IMR-90 (cell line): ENCODE measurements at regions not wholly inside any gene's neighbourhood (a gene's known extent, or its start where the extent isn't known, plus 50 kb on each side); places are given as distances from the start of the nearest gene placed in this dataset.
A peak's percentile ranks its signal among the peaks of the same experiment; 100 is the strongest.

Source experiments
- ATAC-seq: fragments of 200-7000 bp; cut with Tn5 transposase; 2 replicates; pipeline ENCODE4 v1.9.1; 2020; ENCODE audit warnings: low read depth, mild to moderate bottlenecking, moderate library complexity
- BruUV-seq: library from RNA; stranded (reverse); fragments of 400-500 nt; replicated peaks from 2 replicates; lab custom pipeline; 2021; lab: Mats Ljungman, UMichigan
- CTCF ChIA-PET: fragments of 300-600 bp; formaldehyde crosslinking; extraction: SDS; loops from one replicate; lab custom pipeline; 2021; ENCODE audit warnings: antibody characterized with exemption; lab: Yijun Ruan, JAX
- POLR2A ChIA-PET: fragments of 300-600 bp; sonication (Branson Sonifier 250); formaldehyde crosslinking; loops from one replicate; lab custom pipeline; 2022; ENCODE audit warnings: antibody characterized with exemption; ENCODE audit not compliant: unreplicated experiment; lab: Charles Lee
- DNase-seq: peaks from one replicate; pipeline ENCODE4 v3.0.0; 2013
- H2AFZ ChIP-seq: replicated peaks from 2 replicates; pipeline ENCODE3; 2013; ENCODE audit warnings: low read length, mild to moderate bottlenecking; ENCODE audit not compliant: poor library complexity
- H2AK5ac ChIP-seq: 2 replicates; pipeline ENCODE4 v1.6.1; 2013; ENCODE audit warnings: low read depth, low read length, inconsistent platforms
- H2AK9ac ChIP-seq: replicated peaks from 2 replicates; pipeline ENCODE3; 2013; ENCODE audit warnings: mild to moderate bottlenecking, low read depth, low read length, moderate library complexity; ENCODE audit not compliant: poor library complexity
- H2BK120ac ChIP-seq: 2 replicates; pipeline ENCODE4 v1.6.1; 2013; ENCODE audit warnings: low read depth, low read length, inconsistent platforms
- H2BK15ac ChIP-seq: 3 replicates; pipeline ENCODE4 v1.6.1; 2013; ENCODE audit warnings: low read depth, low read length, inconsistent platforms
- H2BK20ac ChIP-seq: 2 replicates; pipeline ENCODE4 v1.6.1; 2013; ENCODE audit warnings: low read depth, mild to moderate bottlenecking, inconsistent platforms, low read length, moderate library complexity
- H2BK5ac ChIP-seq: 2 replicates; pipeline ENCODE4 v1.6.1; 2013; ENCODE audit warnings: mild to moderate bottlenecking, low read depth, low read length, inconsistent platforms; ENCODE audit not compliant: poor library complexity, severe bottlenecking
- H3K14ac ChIP-seq: replicated peaks from 2 replicates; pipeline ENCODE4 v1.6.1; 2013; ENCODE audit warnings: low read depth, low read length, inconsistent platforms
- H3K18ac ChIP-seq: 2 replicates; pipeline ENCODE4 v1.6.1; 2013; ENCODE audit warnings: low read depth, low read length, control low read depth
- H3K23ac ChIP-seq: 2 replicates; pipeline ENCODE4 v1.6.1; 2013; ENCODE audit warnings: low read depth, low read length, inconsistent platforms
- H3K27ac ChIP-seq: 2 replicates; pipeline ENCODE4 v1.5.1; 2013; ENCODE audit warnings: mild to moderate bottlenecking, control low read depth, low read length; ENCODE audit not compliant: insufficient read depth
- H3K27me3 ChIP-seq: 2 replicates; pipeline ENCODE4 v1.6.1; 2013; ENCODE audit warnings: low read length; ENCODE audit not compliant: control insufficient read depth, insufficient read depth
- H3K36me3 ChIP-seq: 2 replicates; pipeline ENCODE4 v1.6.1; 2013; ENCODE audit warnings: low read length, mixed read lengths; ENCODE audit not compliant: control insufficient read depth, insufficient read depth
- H3K4ac ChIP-seq: 2 replicates; pipeline ENCODE4 v1.6.1; 2013; ENCODE audit warnings: low read depth, low read length, inconsistent platforms
- H3K4me1 ChIP-seq: 2 replicates; pipeline ENCODE4 v1.6.1; 2013; ENCODE audit warnings: low read length, mixed read lengths; ENCODE audit not compliant: control insufficient read depth, insufficient read depth
- H3K4me2 ChIP-seq: 2 replicates; pipeline ENCODE4 v1.6.1; 2013; ENCODE audit warnings: low read depth, mild to moderate bottlenecking, control low read depth, low read length, moderate library complexity
- H3K4me3 ChIP-seq: 2 replicates; pipeline ENCODE4 v1.5.1; 2013; ENCODE audit warnings: low read depth, mild to moderate bottlenecking, control low read depth, low read length, moderate library complexity; ENCODE audit not compliant: insufficient read depth
- H3K56ac ChIP-seq: 2 replicates; pipeline ENCODE4 v1.6.1; 2013; ENCODE audit warnings: low read length, inconsistent platforms; ENCODE audit not compliant: insufficient read depth; ENCODE audit errors: extremely low read depth
- H3K79me1 ChIP-seq, 2 experiments: 2 replicates each; pipeline ENCODE4 v1.6.1; 2013; ENCODE audit warnings: low read length in 2 of 2, inconsistent platforms in 1 of 2, low read depth in 1 of 2
- H3K9ac ChIP-seq: 2 replicates; pipeline ENCODE4 v1.6.1; 2013; ENCODE audit warnings: low read depth, low read length, control low read depth
- H3K9me1 ChIP-seq: 2 replicates; pipeline ENCODE4 v1.6.1; 2013; ENCODE audit warnings: low read length, inconsistent platforms; ENCODE audit not compliant: insufficient read depth
- H3K9me3 ChIP-seq: 2 replicates; pipeline ENCODE4 v1.6.1; 2013; ENCODE audit warnings: low read length; ENCODE audit not compliant: control insufficient read depth, insufficient read depth
- H4K20me1 ChIP-seq: 2 replicates; pipeline ENCODE4 v1.6.1; 2013; ENCODE audit warnings: low read length, inconsistent platforms; ENCODE audit not compliant: insufficient read depth
- H4K5ac ChIP-seq: 2 replicates; pipeline ENCODE4 v1.6.1; 2013; ENCODE audit warnings: mild to moderate bottlenecking, low read depth, low read length, control low read depth
- H4K8ac ChIP-seq, 2 experiments: 2 replicates each; pipeline ENCODE4 v1.6.1; 2013; ENCODE audit warnings: low read depth in 2 of 2, low read length in 2 of 2, control low read depth in 1 of 2, inconsistent platforms in 1 of 2
- H4K91ac ChIP-seq: 2 replicates; pipeline ENCODE4 v1.6.1; 2013; ENCODE audit warnings: low read depth, low read length, inconsistent platforms; ENCODE audit not compliant: insufficient read depth
- CEBPB ChIP-seq: IDR thresholded peaks from 2 replicates; pipeline ENCODE4 v1.6.1; 2012; ENCODE audit warnings: low read depth, low read length, improper control_type of control experiment
- CHD1 ChIP-seq: IDR thresholded peaks from 2 replicates; pipeline ENCODE4 v1.6.1; 2012; ENCODE audit warnings: low read depth, low read length, improper control_type of control experiment
- FOS ChIP-seq: fragments of 150-350 bp; IDR thresholded peaks from 2 replicates; pipeline ENCODE4 v1.6.1; 2016; ENCODE audit warnings: low read depth, low read length
- MAFK ChIP-seq: IDR thresholded peaks from 2 replicates; pipeline ENCODE4 v1.6.1; 2012; ENCODE audit warnings: low read depth, low read length, improper control_type of control experiment
- MXI1 ChIP-seq: IDR thresholded peaks from 2 replicates; pipeline ENCODE4 v1.6.1; 2012; ENCODE audit warnings: low read depth, mild to moderate bottlenecking, low read length, moderate library complexity, borderline replicate concordance
- NFE2L2 ChIP-seq: fragments of 150-350 bp; IDR thresholded peaks from 2 replicates; pipeline ENCODE4 v1.6.1; 2016; ENCODE audit warnings: low read depth, mild to moderate bottlenecking, low read length
- POLR2A ChIP-seq: IDR thresholded peaks from 2 replicates; pipeline ENCODE4 v1.6.1; 2012; ENCODE audit warnings: mild to moderate bottlenecking, low read depth, low read length
- RFX5 ChIP-seq: IDR thresholded peaks from 2 replicates; pipeline ENCODE4 v1.8.0; 2012; ENCODE audit warnings: low read depth, mild to moderate bottlenecking, low read length, moderate library complexity
- SMC3 ChIP-seq: fragments of 150-350 bp; IDR thresholded peaks from 2 replicates; pipeline ENCODE4 v1.6.1; 2016; ENCODE audit warnings: low read depth, mild to moderate bottlenecking, antibody characterized with exemption, low read length, moderate library complexity
- WGBS, 2 experiments: methylation state at CpG; one replicate each; pipeline versions ENCODE4 v1.1.5 to v1.1.7; 2013; ENCODE audit warnings: missing lambda C conversion rate in 2 of 2; ENCODE audit not compliant: insufficient read length in 1 of 2; ENCODE audit errors: extremely low coverage in 2 of 2; 5-methylcytosine and 5-hydroxymethylcytosine counted together
- dilution Hi-C: fragments of 300-500 bp; cut with HindIII; formaldehyde crosslinking; loops from one replicate; pipeline ENCODE4 v1.14.3; 2018; ENCODE audit warnings: low sequenced_read_pairs; ENCODE audit not compliant: unreplicated experiment
- in situ Hi-C: fragments of 300-500 bp; cut with MboI; formaldehyde crosslinking; loops from 3 replicates; pipeline ENCODE4 v1.14.3; 2019; ENCODE audit warnings: low sequenced_read_pairs, inconsistent platforms, mixed read lengths
- intact Hi-C: fragments of 100-400 bp; cut with micrococcal nuclease; formaldehyde crosslinking; loops from 2 replicates; pipeline ENCODE4 v1.10.0; 2022
- TF ChIP-seq, protein P1 (sequence below): conservative IDR thresholded peaks from 2 replicates; pipeline ENCODE4 v1.5.1; 2012; ENCODE audit warnings: mild to moderate bottlenecking, low read depth, low read length, improper control_type of control experiment
- TF ChIP-seq, protein P2 (sequence below): fragments of 150-350 bp; IDR thresholded peaks from 2 replicates; pipeline ENCODE4 v1.6.1; 2017; ENCODE audit warnings: mild to moderate bottlenecking, antibody characterized with exemption, low read length, low read depth

DNA sequence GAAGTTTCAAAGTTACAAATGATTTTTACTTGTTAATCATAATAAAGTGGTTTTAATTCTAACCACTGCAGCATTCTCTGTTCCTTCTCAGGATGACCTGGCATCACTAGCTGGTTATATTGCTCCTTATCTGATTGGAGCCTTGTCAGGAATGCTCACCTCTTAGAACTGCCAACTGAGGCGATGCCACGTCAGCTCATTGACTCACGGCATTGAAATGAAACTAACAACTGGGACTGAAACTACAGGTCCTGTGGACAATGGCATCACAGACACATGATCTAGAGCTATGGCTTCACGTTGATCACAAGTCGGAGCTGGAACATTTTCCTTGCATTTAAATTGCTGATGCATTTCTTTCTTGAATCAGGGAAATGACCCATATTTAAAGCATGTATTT, 54.9 kb upstream of the MAP2 start:
- no peak overlapping the region for H3K9ac ChIP-seq
- no peak overlapping the region for H3K27ac ChIP-seq
- no peak overlapping the region for H4K8ac ChIP-seq
- ATAC-seq (peak; percentile 24), DNase-seq (peak; percentile 58)
- no peak overlapping the region for H3K56ac ChIP-seq
- no peak overlapping the region for H2BK120ac ChIP-seq
- H3K9me1 ChIP-seq, result no peaks in the 10 kb centered on the region
- no peaks in the 10 kb centered on the region for H3K79me1 ChIP-seq
- POLR2A ChIA-PET, result no interaction called here
- H3K4me3 ChIP-seq, result no peak overlapping the region
- H2BK15ac ChIP-seq, result no peak overlapping the region
- TF ChIP-seq CHD1 (no peak), RFX5 (no peak), CEBPB (no peak), NFE2L2 (no peak), MXI1 (no peak), SMC3 (no peak), POLR2A (no peak), MAFK (no peak), FOS (no peak)
- TF ChIP-seq, protein P1, sequence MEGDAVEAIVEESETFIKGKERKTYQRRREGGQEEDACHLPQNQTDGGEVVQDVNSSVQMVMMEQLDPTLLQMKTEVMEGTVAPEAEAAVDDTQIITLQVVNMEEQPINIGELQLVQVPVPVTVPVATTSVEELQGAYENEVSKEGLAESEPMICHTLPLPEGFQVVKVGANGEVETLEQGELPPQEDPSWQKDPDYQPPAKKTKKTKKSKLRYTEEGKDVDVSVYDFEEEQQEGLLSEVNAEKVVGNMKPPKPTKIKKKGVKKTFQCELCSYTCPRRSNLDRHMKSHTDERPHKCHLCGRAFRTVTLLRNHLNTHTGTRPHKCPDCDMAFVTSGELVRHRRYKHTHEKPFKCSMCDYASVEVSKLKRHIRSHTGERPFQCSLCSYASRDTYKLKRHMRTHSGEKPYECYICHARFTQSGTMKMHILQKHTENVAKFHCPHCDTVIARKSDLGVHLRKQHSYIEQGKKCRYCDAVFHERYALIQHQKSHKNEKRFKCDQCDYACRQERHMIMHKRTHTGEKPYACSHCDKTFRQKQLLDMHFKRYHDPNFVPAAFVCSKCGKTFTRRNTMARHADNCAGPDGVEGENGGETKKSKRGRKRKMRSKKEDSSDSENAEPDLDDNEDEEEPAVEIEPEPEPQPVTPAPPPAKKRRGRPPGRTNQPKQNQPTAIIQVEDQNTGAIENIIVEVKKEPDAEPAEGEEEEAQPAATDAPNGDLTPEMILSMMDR, result no peak
- TF ChIP-seq, protein P2, sequence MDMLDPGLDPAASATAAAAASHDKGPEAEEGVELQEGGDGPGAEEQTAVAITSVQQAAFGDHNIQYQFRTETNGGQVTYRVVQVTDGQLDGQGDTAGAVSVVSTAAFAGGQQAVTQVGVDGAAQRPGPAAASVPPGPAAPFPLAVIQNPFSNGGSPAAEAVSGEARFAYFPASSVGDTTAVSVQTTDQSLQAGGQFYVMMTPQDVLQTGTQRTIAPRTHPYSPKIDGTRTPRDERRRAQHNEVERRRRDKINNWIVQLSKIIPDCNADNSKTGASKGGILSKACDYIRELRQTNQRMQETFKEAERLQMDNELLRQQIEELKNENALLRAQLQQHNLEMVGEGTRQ, result no peak
- no peak overlapping the region for H2AK9ac ChIP-seq
- H4K91ac ChIP-seq, result no peak overlapping the region
- 28% methylated on average over 3 of the region's 5 CpGs; no CpG with 5 or more reads in 1 of the 2 experiments for WGBS, 2 experiments
- no peaks in the 10 kb centered on the region for H3K27me3 ChIP-seq
- H3K4ac ChIP-seq, result no peak overlapping the region
- intact Hi-C loops (no loop called here), dilution Hi-C loops (no loop called here), in situ Hi-C loops (no loop called here)
- CTCF ChIA-PET, result no interaction called here
- H3K23ac ChIP-seq, result no peak overlapping the region
- H3K14ac ChIP-seq, result no peak overlapping the region
- H3K4me1 ChIP-seq, result no peaks in the 10 kb centered on the region
- H3K18ac ChIP-seq, result no peak overlapping the region
- H3K9me3 ChIP-seq, result no peaks in the 10 kb centered on the region
- H4K5ac ChIP-seq, result no peak overlapping the region
- H2BK5ac ChIP-seq, result no peak overlapping the region
- no peak overlapping the region for H2BK20ac ChIP-seq
- H3K4me2 ChIP-seq, result peak overlapping the region; percentile 51
- no TSS peak for BruUV-seq
- H2AK5ac ChIP-seq, result no peak overlapping the region
- H2AFZ ChIP-seq, result no peak overlapping the region
- H3K36me3 ChIP-seq, result no peaks in the 10 kb centered on the region
- H4K20me1 ChIP-seq, result no peaks in the 10 kb centered on the region
